Suprapubic skin (tissue), 4 donors: ENCODE measurements at regions not wholly inside any gene's neighbourhood (a gene's known extent, or its start where the extent isn't known, plus 50 kb on each side); places are given as distances from the start of the nearest gene placed in this dataset.

Experiments
- DNase-seq, 2 donors: peaks; one replicate each; pipeline ENCODE4 v3.0.0-alpha.2; 2019; ENCODE audit warnings: low spot score in 2 of 2
- H3K27ac ChIP-seq: fragments of 200-600 bp; sonication (generic); one replicate; pipeline ENCODE4 v1.5.1; 2019
- H3K27me3 ChIP-seq: fragments of 200-600 bp; sonication (generic); one replicate; pipeline ENCODE4 v1.5.1; 2019
- H3K36me3 ChIP-seq: fragments of 200-600 bp; sonication (generic); one replicate; pipeline ENCODE4 v1.5.1; 2019
- H3K4me1 ChIP-seq: fragments of 200-600 bp; sonication (generic); one replicate; pipeline ENCODE4 v1.5.1; 2019
- H3K4me3 ChIP-seq: fragments of 200-600 bp; sonication (generic); one replicate; pipeline ENCODE4 v1.5.1; 2019; ENCODE audit warnings: mild to moderate bottlenecking
- H3K9me3 ChIP-seq: fragments of 200-600 bp; sonication (generic); one replicate; pipeline ENCODE4 v1.5.1; 2019
- CTCF ChIP-seq, 2 donors: fragments of 200-600 bp in 1 of 2; fragments of 450-650 bp in 1 of 2; sonication (generic) in 1 of 2; IDR thresholded peaks; one replicate each; pipeline ENCODE4 v1.5.1; 2016 to 2019; ENCODE audit warnings: antibody characterized with exemption in 2 of 2, mild to moderate bottlenecking in 1 of 2, moderate library complexity in 1 of 2
- EP300 ChIP-seq: sonication (generic); formaldehyde crosslinking; IDR thresholded peaks from one replicate; pipeline ENCODE4 v1.6.1; 2017; ENCODE audit warnings: antibody characterized with exemption
- POLR2A ChIP-seq, 2 donors: fragments of 450-650 bp; IDR thresholded peaks; one replicate each; pipeline ENCODE4 v1.6.1; 2017; ENCODE audit warnings: antibody characterized with exemption in 2 of 2, mild to moderate bottlenecking in 2 of 2, moderate library complexity in 2 of 2
- POLR2AphosphoS5 ChIP-seq, 3 donors: sonication (generic); formaldehyde crosslinking; IDR thresholded peaks; one replicate each; pipeline ENCODE4 v1.6.1; 2017; ENCODE audit warnings: antibody characterized with exemption in 3 of 3
- WGBS: methylation state at CpG from one replicate; pipeline ENCODE4 v1.1.5; 2018; 5-methylcytosine and 5-hydroxymethylcytosine counted together

- Histone ChIP-seq H3K27me3 (no peaks in the 10 kb centered on the region), H3K27ac (no peak overlapping the region), H3K36me3 (no peaks in the 10 kb centered on the region), H3K4me3 (no peak overlapping the region), H3K9me3 (no peaks in the 10 kb centered on the region), H3K4me1 (no peaks in the 10 kb centered on the region)
- 88% methylated on average over 7 of the region's 7 CpGs for WGBS
- no peak for DNase-seq
- no peak for TF ChIP-seq EP300
- TF ChIP-seq POLR2AphosphoS5 (IDR thresholded peaks at IDR 0.05), result no peak
- TF ChIP-seq CTCF (IDR thresholded peaks at IDR 0.05), result no peak
- no peak for TF ChIP-seq POLR2A (IDR thresholded peaks at IDR 0.05)
These were observed 413.9 kb downstream of the MZT1 start for GRCh38 chr13:72313546-72313945.

GRCh38 chr13:72303941-72304746 is 423.3 kb downstream of the MZT1 start:
- DNase-seq, result no peak
- H3K4me3 ChIP-seq, result no peak overlapping the region
- no peak overlapping the region for H3K27ac ChIP-seq
- TF ChIP-seq CTCF (IDR thresholded peaks at IDR 0.05) (no peak), EP300 (no peak), POLR2AphosphoS5 (IDR thresholded peaks at IDR 0.05) (no peak), POLR2A (IDR thresholded peaks at IDR 0.05) (no peak)
- 70% methylated on average over 7 of the region's 7 CpGs for whole genome bisulfite sequencing
- no peaks in the 10 kb centered on the region for H3K4me1 ChIP-seq
- H3K36me3 ChIP-seq, result no peaks in the 10 kb centered on the region
- no peaks in the 10 kb centered on the region for H3K27me3 ChIP-seq
- H3K9me3 ChIP-seq, result no peaks in the 10 kb centered on the region

- WGBS, result 67% methylated on average over 3 of the region's 3 CpGs
- H3K36me3 ChIP-seq, result no peaks in the 10 kb centered on the region
- H3K4me3 ChIP-seq, result no peak overlapping the region
- TF ChIP-seq POLR2A (IDR thresholded peaks at IDR 0.05) (no peak), CTCF (IDR thresholded peaks at IDR 0.05) (no peak), POLR2AphosphoS5 (IDR thresholded peaks at IDR 0.05) (no peak), EP300 (no peak)
- H3K27ac ChIP-seq, result no peak overlapping the region
- DNase-seq, result no peak
- H3K9me3 ChIP-seq, result no peaks in the 10 kb centered on the region
- H3K27me3 ChIP-seq, result no peaks in the 10 kb centered on the region
- H3K4me1 ChIP-seq, result no peaks in the 10 kb centered on the region
These were observed 429.2 kb upstream of the DACH1 start for GRCh38 chr13:72296246-72296645.

GRCh38 chr13:72295153-72295552 is 428.1 kb upstream of the DACH1 start:
- no peaks in the 10 kb centered on the region for H3K4me1 ChIP-seq
- 69% methylated on average over 2 of the region's 2 CpGs for WGBS

More at GRCh38 chr13:72295153-72295552, 428.1 kb upstream of the DACH1 start:
- TF ChIP-seq POLR2AphosphoS5 (IDR thresholded peaks at IDR 0.05) (no peak), EP300 (no peak), CTCF (IDR thresholded peaks at IDR 0.05) (no peak), POLR2A (IDR thresholded peaks at IDR 0.05) (no peak)
- no peaks in the 10 kb centered on the region for H3K9me3 ChIP-seq
- H3K4me3 ChIP-seq, result no peak overlapping the region
- no peaks in the 10 kb centered on the region for H3K27me3 ChIP-seq
- no peak for DNase-seq
- no peaks in the 10 kb centered on the region for H3K36me3 ChIP-seq
- H3K27ac ChIP-seq, result no peak overlapping the region
